ENCODE measurements at regions not wholly inside any gene's neighbourhood (a gene's known extent, or its start where the extent isn't known, plus 50 kb on each side); places are given as distances from the start of the nearest gene placed in this dataset.
A peak's percentile ranks its signal among the peaks of the same experiment; 100 is the strongest.

- DNase-seq = no peak
Observed at GRCh38 chr10:129390726-129391125, 76.3 kb upstream of the MGMT start.

DNA sequence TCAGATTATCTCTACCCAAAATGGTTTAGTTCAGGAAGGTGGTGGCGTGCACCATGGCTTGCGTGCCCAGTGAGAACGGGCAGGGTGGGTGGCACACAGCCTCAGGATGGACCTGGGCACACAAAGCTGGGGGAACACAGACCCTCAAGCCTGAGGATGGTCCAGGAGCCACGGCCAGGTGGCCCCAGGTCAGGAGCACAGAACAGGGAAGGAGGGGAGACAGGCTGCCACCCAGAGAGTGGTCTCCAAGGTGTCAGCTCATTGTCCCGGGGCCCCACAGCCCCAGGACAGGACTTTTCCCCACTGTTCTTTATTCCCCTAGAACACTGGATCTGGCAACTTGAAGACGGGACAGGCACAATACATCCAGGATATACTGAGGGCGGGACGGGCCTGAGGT lies 75.6 kb upstream of the MGMT start:
- no peak for DNase-seq

GRCh38 chr10:129392855-129393254 lies 74.2 kb upstream of the MGMT start:
- DNase-seq = no peak

GRCh38 chr10:129393812-129394211 lies 73.2 kb upstream of the MGMT start:
- peak in 1 of 2 experiments; percentile 25 for DNase-seq

- DNase-seq = no peak
Observed at GRCh38 chr10:129394518-129395328, 72.3 kb upstream of the MGMT start.

GRCh38 chr10:129396021-129396722 lies 70.9 kb upstream of the MGMT start:
- no peak for DNase-seq

- no peak for DNase-seq
Observed at GRCh38 chr10:129397198-129397974, 69.7 kb upstream of the MGMT start.

- DNase-seq = no peak
Observed at GRCh38 chr10:129398711-129399141, 68.3 kb upstream of the MGMT start.

- peak in 1 of 2 experiments; percentile 1 for DNase-seq
Observed at GRCh38 chr10:129400426-129400825, 66.6 kb upstream of the MGMT start.

GRCh38 chr10:129402459-129402858 lies 64.6 kb upstream of the MGMT start:
- no peak for DNase-seq

DNA sequence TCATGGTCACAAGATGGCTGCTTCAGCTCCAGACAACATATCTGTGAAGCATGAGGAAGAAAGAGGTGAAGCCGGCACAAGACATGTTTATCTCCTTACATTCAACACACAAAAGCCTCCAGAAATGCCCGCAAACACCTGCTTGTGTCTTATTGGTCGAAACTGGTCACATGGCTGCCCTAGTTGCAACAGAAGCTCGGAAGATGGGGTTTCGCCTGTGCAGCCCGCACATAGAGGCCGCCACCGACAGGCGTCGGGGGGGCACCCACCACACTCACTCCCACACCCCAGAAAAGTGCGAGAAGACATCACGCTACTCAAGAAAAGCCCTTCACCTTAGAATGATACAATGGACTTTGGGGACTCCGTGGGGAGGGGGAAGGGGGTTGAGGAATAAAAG lies 63.0 kb upstream of the MGMT start:
- DNase-seq = no peak

- no peak for DNase-seq
Observed at GRCh38 chr10:129405389-129405788, 61.7 kb upstream of the MGMT start.

DNA sequence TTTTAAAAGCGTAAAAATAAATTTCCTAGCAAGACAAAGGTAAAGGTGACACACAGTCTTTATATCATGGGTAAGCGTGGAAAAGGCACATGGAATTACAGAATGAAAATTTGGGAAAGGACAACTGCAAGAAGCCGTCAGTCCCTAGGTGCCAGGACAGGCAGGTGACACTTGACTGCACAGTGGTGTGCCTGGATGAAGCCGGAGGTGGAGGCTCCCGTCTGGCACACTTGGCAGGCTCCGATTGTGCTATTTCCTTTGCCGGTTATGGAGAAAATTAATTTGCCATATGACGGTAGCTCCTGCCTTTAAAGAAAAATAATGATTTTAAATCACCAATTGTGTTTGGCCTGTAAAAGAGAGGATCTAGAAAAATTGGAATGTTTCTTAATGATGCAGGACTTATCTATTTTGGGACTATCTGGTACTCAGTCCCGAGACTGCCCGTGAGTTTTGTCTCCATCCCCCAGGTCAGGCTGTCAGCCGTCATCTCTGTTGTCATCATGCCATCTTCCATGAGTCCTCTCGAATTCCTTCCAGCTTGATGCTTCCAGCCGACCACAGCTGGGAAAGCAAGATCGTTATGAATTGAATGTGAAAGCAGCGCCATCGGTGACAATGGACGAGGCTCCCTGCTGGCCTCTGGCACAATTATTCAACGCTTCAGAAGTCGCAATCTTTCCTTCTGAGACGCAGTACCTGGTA lies 56.2 kb upstream of the MGMT start:
- DNase-seq = no peak

GRCh38 chr10:129411393-129411705 lies 55.7 kb upstream of the MGMT start:
- DNase-seq = no peak

GRCh38 chr10:129411772-129412171 lies 55.3 kb upstream of the MGMT start:
- no peak for DNase-seq

- DNase-seq = no peak
Observed at GRCh38 chr10:129413024-129413423, 54.0 kb upstream of the MGMT start.

GRCh38 chr10:129415215-129416140 lies 51.6 kb upstream of the MGMT start:
- no peak for DNase-seq

DNA sequence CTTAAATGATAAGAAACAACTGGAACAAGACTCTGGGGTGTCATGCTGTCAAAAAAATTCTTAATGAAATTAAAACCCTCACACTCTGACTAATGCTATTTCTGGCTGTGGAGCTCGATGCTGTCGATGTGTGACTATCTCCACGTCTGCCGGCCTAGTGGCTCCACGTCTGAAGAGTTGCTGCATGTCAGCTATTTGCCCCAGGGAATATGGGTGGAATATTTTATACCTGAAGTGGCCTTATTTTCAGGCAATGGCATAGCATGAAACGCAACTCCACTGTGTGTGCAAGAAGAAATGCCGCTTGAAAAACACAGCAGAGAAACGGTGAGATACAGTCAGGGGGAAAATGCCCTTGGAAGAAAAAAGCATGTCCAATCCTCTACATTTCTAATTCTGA lies 50.9 kb upstream of the MGMT start:
- no peak for DNase-seq

DNA sequence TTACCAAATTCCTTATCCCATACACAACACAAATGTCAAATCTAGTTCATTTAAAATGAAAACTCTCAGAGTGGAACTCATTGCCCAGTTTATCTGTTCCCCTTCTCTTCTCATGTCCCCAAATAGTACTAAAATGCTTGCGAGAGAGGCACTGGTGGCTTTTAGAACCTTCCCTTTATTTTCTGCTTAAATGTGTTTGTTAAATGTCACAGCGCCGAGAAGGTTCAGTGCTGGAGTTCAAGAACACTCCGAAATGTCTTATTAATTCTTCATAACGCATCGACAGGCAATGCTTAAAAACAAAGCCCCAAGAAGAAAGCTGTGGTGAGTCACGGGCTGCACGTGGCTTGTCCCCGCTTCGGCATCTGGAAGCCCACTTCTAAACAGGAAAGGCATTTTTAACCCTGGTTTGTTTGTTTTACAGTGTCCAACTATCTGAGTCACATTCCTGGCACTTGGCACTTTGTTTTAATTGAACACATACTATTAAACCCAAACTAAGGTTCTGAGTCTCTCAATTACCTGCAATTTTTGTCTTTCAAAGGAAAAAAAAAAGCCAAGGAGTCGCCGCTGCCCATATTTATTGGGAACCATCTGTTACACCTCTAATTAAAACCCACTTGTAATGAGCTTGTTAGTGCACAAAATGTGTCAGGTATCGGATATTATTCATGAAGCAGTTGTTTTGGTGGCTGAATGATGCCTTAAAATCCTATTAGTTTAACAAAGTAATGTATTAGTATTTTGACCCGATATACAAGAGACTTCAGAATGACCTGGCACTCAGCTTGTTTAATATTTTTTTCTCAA lies 49.9 kb upstream of the MGMT start:
- peak; percentile 45 to 69 for DNase-seq

Measured in NCI-H524 (cell line).